Fibroblast of lung (primary cell): ENCODE measurements at regions not wholly inside any gene's neighbourhood (a gene's known extent, or its start where the extent isn't known, plus 50 kb on each side); places are given as distances from the start of the nearest gene placed in this dataset.

ENCODE experiments used
- CTCF ChIP-seq, 2 donors: IDR thresholded peaks in 1 of 2; conservative IDR thresholded peaks in 1 of 2; 1 replicate in 1 of 2; 2 replicates in 1 of 2; pipeline ENCODE4 v1.5.1; 2011 to 2012; ENCODE audit warnings: low read length in 2 of 2, control low read depth in 1 of 2, inconsistent platforms in 1 of 2, low read depth in 1 of 2, mild to moderate bottlenecking in 1 of 2
- EZH2 ChIP-seq: IDR thresholded peaks from 2 replicates; pipeline ENCODE4 v1.5.1; 2012; ENCODE audit warnings: low read length, control low read depth, mild to moderate bottlenecking; ENCODE audit errors: missing control alignments

- TF ChIP-seq CTCF (conservative IDR thresholded peaks at IDR 0.05 in 1 of 2, IDR thresholded peaks at IDR 0.05 in 1 of 2; ENCODE audit: low read depth in 1 of 2, low read length in 2 of 2) (no peak), EZH2 (no peak)
Observed at GRCh38 chr7:91366091-91366490, 101.9 kb downstream of the FZD1 start.
